ENCODE measurements at regions not wholly inside any gene's neighbourhood (a gene's known extent, or its start where the extent isn't known, plus 50 kb on each side); places are given as distances from the start of the nearest gene placed in this dataset.
"Not testable (repeated sequence)": the region's sequence is repeated elsewhere in the genome, so short reads cannot be mapped to it uniquely, and the experiment has no call there.

DNA sequence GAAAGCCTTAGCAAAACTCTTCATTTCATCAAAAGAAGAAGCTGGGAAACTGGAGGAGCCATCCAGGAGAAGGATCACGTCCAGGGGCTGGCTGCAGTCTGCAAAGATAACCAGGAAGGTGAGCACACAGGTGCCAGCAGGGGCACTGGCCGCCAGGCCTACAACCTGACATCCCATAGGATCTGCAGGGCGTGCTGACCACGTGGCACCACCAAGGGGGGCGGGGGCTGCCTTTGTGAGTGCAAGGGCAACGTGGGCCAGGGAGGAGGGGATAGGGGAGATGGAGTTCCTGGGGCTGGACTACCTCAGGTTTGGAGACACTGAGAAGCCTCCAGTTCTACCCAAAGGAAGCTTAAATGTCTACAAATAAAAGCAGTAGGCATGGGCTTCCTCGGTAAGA is 102.7 kb upstream of the CCT8L2 start:
- H3K36me3 ChIP-seq (ENCODE audit: insufficient read depth, low read depth, low read length), result no peaks in the 10 kb centered on the region
- H3K4me3 ChIP-seq (ENCODE audit: low read length), result no peak overlapping the region
- H3K27ac ChIP-seq (ENCODE audit: low read length), result no peak overlapping the region
- no peaks in the 10 kb centered on the region for H3K27me3 ChIP-seq (ENCODE audit: insufficient read depth, low read length)
- H3K4me1 ChIP-seq (ENCODE audit: insufficient read depth, low read length), result no peaks in the 10 kb centered on the region
- H3K9me3 ChIP-seq (ENCODE audit: insufficient read depth, low read depth, low read length), result peaks cover 70% of the 10 kb centered on the region
- H3K9ac ChIP-seq (ENCODE audit: low read depth, low read length), result no peak overlapping the region

DNA sequence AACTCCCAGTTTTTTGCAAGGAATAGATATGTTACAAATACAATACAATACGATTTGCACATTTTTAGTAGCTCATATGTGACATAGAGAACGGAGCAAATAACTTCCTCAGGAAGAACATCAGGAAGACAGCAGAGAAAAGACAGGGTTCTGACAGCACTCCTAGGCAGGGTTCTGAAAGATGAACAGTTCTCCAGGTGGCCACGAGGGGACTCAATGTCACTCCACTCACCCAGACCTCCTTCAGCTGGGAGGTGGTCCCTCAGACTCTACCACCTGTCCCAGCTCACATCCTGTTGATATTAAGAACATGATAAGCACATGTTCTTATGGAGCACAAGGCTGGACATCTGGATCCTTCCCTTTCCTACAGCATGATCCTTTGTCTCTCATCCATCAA is 101.1 kb upstream of the CCT8L2 start:
- H3K4me1 ChIP-seq (ENCODE audit: insufficient read depth, low read length); H3K4me3 ChIP-seq (ENCODE audit: low read length); H3K27me3 ChIP-seq (ENCODE audit: insufficient read depth, low read length); H3K27ac ChIP-seq (ENCODE audit: low read length); H3K9ac ChIP-seq (ENCODE audit: low read depth, low read length); H3K36me3 ChIP-seq (ENCODE audit: insufficient read depth, low read depth, low read length): not testable (repeated sequence)
- peaks cover 70% of the 10 kb centered on the region for H3K9me3 ChIP-seq (ENCODE audit: insufficient read depth, low read depth, low read length)

DNA sequence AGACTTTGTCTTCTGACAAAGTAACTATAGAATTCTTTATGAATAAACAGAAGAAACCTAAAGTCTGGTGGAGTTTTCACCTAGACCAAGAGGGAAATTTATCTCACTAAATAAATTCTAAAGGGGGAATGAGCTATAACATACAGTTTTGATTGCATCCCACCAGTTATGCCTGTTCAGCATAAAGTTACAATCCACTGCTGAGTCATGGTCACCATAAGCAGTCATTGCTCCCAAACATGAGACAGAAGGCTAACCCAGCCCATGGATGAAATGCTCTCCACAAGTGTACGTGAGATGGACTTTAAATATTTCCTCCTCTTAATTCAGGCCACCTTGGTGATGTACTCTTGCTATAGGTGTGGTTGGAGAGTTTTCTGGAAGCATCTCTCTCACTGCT is 96.7 kb upstream of the CCT8L2 start:
- not testable (repeated sequence) for H3K4me1 ChIP-seq (ENCODE audit: insufficient read depth, low read length); H3K9ac ChIP-seq (ENCODE audit: low read depth, low read length); H3K4me3 ChIP-seq (ENCODE audit: low read length); H3K27me3 ChIP-seq (ENCODE audit: insufficient read depth, low read length); H3K36me3 ChIP-seq (ENCODE audit: insufficient read depth, low read depth, low read length); H3K27ac ChIP-seq (ENCODE audit: low read length)
- H3K9me3 ChIP-seq (ENCODE audit: insufficient read depth, low read depth, low read length), result peaks cover 72% of the 10 kb centered on the region

DNA sequence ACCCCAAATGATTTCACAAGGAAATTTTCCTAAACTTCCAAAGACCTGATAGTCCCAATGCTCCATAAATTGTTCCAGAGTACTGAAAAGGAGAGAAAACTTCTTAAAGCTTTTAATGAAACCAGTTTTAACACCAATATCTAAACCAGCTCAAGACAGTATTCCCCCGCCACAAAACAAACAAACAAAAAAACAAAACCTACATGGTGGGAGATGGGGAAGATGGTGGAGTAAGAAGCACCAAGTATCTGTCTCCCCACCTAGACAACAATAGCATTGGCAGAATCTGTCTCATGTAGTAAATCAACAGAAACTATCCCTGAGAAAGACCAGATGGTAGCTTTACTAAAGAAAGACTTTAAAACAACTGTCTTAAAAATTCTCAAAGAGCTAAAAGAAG is 88.7 kb upstream of the CCT8L2 start:
- H3K9ac ChIP-seq (ENCODE audit: low read depth, low read length); H3K27ac ChIP-seq (ENCODE audit: low read length): not testable (repeated sequence)
- peaks cover 56% of the 10 kb centered on the region for H3K9me3 ChIP-seq (ENCODE audit: insufficient read depth, low read depth, low read length)

DNA sequence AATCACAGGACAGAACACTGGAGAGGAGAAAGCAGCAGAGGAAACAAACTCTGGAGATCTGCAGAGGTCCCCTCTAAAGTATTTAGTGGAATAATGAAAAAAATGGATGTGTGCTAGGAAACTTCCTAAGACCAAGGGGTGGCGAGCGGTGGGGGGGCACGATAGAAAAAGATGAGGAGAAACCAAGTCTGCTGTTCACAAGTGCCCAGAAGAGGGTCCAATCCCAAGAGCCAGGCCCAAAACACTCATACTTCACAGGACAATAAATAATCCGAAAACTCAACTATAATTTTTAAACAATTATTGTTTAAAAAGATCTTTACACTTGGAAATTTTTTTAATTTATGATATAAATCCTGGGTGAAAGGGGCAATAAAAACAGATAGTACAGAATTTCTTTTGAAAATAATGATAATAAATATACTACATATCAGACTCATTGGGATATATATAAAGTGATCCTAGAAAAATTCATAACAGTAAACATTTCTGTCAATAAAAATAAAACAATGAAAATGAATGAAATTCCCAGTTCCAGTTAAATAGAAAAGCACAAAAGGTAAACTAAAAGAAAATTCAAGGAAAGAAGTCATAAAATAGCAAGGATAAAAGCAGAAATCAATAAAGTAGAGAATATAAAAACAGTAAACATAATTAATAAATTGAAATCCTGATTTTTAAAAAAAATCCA is 87.7 kb upstream of the CCT8L2 start:
- not testable (repeated sequence) for H3K36me3 ChIP-seq (ENCODE audit: insufficient read depth, low read depth, low read length); H3K9ac ChIP-seq (ENCODE audit: low read depth, low read length); H3K27ac ChIP-seq (ENCODE audit: low read length); H3K27me3 ChIP-seq (ENCODE audit: insufficient read depth, low read length); H3K4me3 ChIP-seq (ENCODE audit: low read length); H3K4me1 ChIP-seq (ENCODE audit: insufficient read depth, low read length)
- peaks cover 58% of the 10 kb centered on the region for H3K9me3 ChIP-seq (ENCODE audit: insufficient read depth, low read depth, low read length)

More for the DNA sequence above, 88.7 kb upstream of the CCT8L2 start:
- H3K36me3 ChIP-seq (ENCODE audit: insufficient read depth, low read depth, low read length); H3K4me1 ChIP-seq (ENCODE audit: insufficient read depth, low read length); H3K4me3 ChIP-seq (ENCODE audit: low read length); H3K27me3 ChIP-seq (ENCODE audit: insufficient read depth, low read length): not testable (repeated sequence)

DNA sequence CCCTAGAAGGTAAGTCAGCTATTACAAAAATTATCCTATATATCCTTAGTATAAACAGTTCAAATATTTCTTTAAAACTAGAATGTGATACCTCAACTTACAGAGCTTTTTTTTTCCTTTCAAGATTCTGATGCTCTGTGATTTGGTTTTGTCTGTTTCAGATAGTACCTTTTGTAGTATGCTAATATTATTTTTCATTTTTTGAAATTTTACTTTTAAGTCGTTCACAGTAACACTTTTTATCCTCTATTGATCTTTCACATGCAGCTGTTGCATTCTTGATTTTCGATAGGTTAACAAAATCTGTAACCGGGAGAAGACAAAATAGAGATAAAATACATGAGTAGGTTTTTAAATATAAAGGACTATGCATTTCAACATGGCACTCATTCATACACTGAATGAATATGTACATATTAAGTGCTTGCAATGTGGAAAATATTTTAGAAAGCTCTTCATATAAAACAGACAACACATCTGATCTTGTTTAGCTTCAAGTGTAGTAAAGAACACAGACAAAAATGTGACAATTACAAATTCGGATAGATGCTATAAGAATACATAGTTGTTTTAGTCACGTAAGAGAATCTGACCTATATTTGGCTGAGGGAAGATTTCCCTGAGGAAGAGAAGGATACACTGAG is 86.7 kb upstream of the CCT8L2 start:
- not testable (repeated sequence) for H3K9ac ChIP-seq (ENCODE audit: low read depth, low read length); H3K27ac ChIP-seq (ENCODE audit: low read length); H3K36me3 ChIP-seq (ENCODE audit: insufficient read depth, low read depth, low read length); H3K4me3 ChIP-seq (ENCODE audit: low read length); H3K27me3 ChIP-seq (ENCODE audit: insufficient read depth, low read length); H3K4me1 ChIP-seq (ENCODE audit: insufficient read depth, low read length)
- H3K9me3 ChIP-seq (ENCODE audit: insufficient read depth, low read depth, low read length), result peaks cover 55% of the 10 kb centered on the region

DNA sequence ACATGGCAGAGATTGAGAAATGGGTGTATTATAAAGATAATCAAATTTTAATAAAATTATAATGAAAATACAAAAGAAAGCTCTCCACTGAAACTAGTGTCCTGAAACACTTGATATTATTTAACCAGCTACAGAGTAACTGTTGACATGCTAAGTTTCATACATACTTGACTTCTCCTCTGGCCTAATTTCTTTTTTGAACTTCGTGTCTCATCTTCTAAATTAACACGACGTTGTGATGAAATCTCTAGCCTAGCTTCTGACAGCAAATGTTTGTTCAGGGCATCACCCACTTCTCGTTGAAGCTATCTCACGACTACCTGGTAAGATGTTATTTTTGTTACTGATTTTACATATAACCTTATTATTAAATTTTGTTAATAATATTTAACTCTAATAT is 80.8 kb upstream of the CCT8L2 start:
- not testable (repeated sequence) for H3K36me3 ChIP-seq (ENCODE audit: insufficient read depth, low read depth, low read length); H3K4me1 ChIP-seq (ENCODE audit: insufficient read depth, low read length); H3K27me3 ChIP-seq (ENCODE audit: insufficient read depth, low read length); H3K9ac ChIP-seq (ENCODE audit: low read depth, low read length); H3K27ac ChIP-seq (ENCODE audit: low read length); H3K4me3 ChIP-seq (ENCODE audit: low read length)
- peaks cover 56% of the 10 kb centered on the region for H3K9me3 ChIP-seq (ENCODE audit: insufficient read depth, low read depth, low read length)

DNA sequence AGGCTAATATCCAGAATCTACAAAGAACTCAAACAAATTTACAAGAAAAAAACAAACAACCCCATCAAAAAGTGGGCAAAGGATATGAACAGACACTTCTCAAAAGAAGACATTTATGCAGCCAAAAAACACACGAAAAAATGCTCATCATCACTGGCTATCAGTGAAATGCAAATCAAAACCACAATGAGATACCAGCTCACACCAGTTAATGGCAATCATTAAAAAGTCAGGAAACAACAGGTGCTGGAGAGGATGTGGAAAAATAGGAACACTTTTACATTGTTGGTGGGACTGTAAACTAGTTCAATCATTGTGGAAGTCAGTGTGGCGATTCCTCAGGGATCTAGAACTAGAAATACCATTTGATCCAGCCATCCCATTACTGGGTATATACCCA is 73.0 kb upstream of the CCT8L2 start:
- not testable (repeated sequence) for H3K27me3 ChIP-seq (ENCODE audit: insufficient read depth, low read length); H3K4me3 ChIP-seq (ENCODE audit: low read length); H3K27ac ChIP-seq (ENCODE audit: low read length)

DNA sequence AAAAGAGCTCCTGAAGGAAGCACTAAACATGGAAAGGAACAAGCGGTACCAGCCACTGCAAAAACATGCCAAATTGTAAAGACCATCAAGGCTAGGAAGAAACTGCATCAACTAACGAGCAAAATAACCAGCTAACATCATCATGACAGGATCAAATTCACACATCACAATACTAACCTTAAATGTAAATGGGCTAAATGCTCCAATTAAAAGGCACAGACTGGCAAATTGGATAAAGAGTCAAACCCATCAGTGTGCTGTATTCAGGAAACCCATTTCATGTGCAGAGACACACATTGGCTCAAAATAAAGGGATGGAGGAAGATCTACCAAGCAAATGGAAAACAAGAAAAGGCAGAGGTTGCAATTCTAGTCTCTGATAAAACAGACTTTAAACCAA is 69.7 kb upstream of the CCT8L2 start:
- peaks cover 26% of the 10 kb centered on the region for H3K9me3 ChIP-seq (ENCODE audit: insufficient read depth, low read depth, low read length)
- not testable (repeated sequence) for H3K9ac ChIP-seq (ENCODE audit: low read depth, low read length); H3K36me3 ChIP-seq (ENCODE audit: insufficient read depth, low read depth, low read length); H3K27me3 ChIP-seq (ENCODE audit: insufficient read depth, low read length); H3K27ac ChIP-seq (ENCODE audit: low read length); H3K4me1 ChIP-seq (ENCODE audit: insufficient read depth, low read length); H3K4me3 ChIP-seq (ENCODE audit: low read length)

More for the DNA sequence above, 73.0 kb upstream of the CCT8L2 start:
- not testable (repeated sequence) for H3K4me1 ChIP-seq (ENCODE audit: insufficient read depth, low read length); H3K36me3 ChIP-seq (ENCODE audit: insufficient read depth, low read depth, low read length); H3K9ac ChIP-seq (ENCODE audit: low read depth, low read length)
- H3K9me3 ChIP-seq (ENCODE audit: insufficient read depth, low read depth, low read length), result peaks cover 40% of the 10 kb centered on the region

DNA sequence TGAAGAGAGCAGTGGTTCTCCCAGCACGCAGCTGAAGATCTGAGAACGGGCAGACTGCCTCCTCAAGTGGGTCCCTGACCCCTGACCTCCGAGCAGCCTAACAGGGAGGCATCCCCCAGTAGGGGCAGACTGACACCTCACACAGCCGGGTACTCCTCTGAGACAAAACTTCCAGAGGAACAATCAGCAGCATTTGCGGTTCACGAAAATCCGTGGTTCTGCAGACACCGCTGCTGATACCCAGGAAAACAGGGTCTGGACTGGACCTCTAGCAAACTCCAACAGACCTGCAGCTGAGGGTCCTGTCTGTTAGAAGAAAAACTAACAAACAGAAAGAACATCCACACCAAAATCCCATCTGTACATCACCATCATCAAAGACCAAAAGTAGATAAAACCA is 68.4 kb upstream of the CCT8L2 start:
- H3K36me3 ChIP-seq (ENCODE audit: insufficient read depth, low read depth, low read length); H3K9ac ChIP-seq (ENCODE audit: low read depth, low read length); H3K27ac ChIP-seq (ENCODE audit: low read length); H3K4me1 ChIP-seq (ENCODE audit: insufficient read depth, low read length); H3K4me3 ChIP-seq (ENCODE audit: low read length); H3K27me3 ChIP-seq (ENCODE audit: insufficient read depth, low read length): not testable (repeated sequence)
- H3K9me3 ChIP-seq (ENCODE audit: insufficient read depth, low read depth, low read length), result peaks cover 32% of the 10 kb centered on the region

DNA sequence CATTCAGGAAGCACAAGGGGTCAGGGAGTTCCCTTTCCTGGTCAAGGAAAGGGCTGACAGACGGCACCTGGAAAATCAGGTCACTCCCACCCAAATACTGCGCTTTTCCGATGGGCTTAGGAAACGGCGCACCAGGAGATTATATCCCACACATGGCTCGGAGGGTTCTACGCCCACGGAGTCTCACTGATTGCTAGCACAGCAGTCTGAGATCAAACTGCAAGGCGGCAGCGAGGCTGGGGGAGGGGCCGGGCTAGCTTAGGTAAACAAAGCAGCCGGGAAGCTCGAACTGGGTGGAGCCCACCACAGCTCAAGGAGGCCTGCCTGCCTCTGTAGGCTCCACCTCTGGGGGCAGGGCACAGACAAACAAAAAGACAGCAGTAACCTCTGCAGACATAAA is 68.0 kb upstream of the CCT8L2 start:
- not testable (repeated sequence) for H3K27me3 ChIP-seq (ENCODE audit: insufficient read depth, low read length); H3K27ac ChIP-seq (ENCODE audit: low read length); H3K36me3 ChIP-seq (ENCODE audit: insufficient read depth, low read depth, low read length); H3K9ac ChIP-seq (ENCODE audit: low read depth, low read length); H3K4me1 ChIP-seq (ENCODE audit: insufficient read depth, low read length); H3K4me3 ChIP-seq (ENCODE audit: low read length)
- peaks cover 32% of the 10 kb centered on the region for H3K9me3 ChIP-seq (ENCODE audit: insufficient read depth, low read depth, low read length)

DNA sequence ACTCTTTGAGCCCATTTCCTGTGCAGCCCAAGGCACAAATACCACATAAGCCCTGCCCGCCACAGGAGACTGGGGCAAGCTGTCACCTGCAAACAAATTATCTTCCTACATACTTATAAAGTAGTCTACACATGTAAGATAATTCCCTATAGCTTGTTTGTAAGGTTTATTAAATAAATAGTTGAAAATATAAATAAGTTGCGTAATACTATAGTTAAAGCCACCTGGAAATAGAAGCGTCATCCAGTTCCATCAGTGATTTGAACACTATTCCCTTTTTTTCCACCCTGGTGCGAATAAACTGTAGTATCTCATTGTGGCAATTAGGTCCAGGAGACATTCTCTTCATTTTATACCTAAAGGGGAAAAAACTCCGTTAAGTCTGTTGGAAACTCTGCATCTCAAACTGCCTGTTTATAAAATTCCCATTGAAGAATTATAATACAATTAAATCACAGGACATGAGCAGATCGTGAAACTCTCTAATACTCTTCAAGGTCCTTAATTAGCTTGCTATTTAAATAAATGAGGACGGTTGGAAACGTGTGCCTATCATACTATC is 66.7 kb upstream of the CCT8L2 start:
- H3K4me3 ChIP-seq (ENCODE audit: low read length); H3K27me3 ChIP-seq (ENCODE audit: insufficient read depth, low read length); H3K4me1 ChIP-seq (ENCODE audit: insufficient read depth, low read length); H3K9ac ChIP-seq (ENCODE audit: low read depth, low read length); H3K36me3 ChIP-seq (ENCODE audit: insufficient read depth, low read depth, low read length); H3K27ac ChIP-seq (ENCODE audit: low read length): not testable (repeated sequence)
- H3K9me3 ChIP-seq (ENCODE audit: insufficient read depth, low read depth, low read length), result peaks cover 40% of the 10 kb centered on the region
